Tibial nerve (tissue), 4 donors: ENCODE measurements at regions not wholly inside any gene's neighbourhood (a gene's known extent, or its start where the extent isn't known, plus 50 kb on each side); places are given as distances from the start of the nearest gene placed in this dataset.

Experiments used
- DNase-seq, 2 donors: peaks; one replicate each; pipeline ENCODE4 v3.0.0-alpha.2; 2019; ENCODE audit warnings: low spot score in 2 of 2
- H3K27ac ChIP-seq, 4 donors: fragments of 200-600 bp; sonication (generic) in 3 of 4; one replicate each; pipeline ENCODE4 v1.5.1; 2017 to 2019; ENCODE audit warnings: mild to moderate bottlenecking in 1 of 4
- H3K27me3 ChIP-seq, 2 donors: fragments of 200-600 bp; sonication (generic) in 1 of 2; one replicate each; pipeline versions ENCODE4 v1.5.1 to v1.6.0; 2017 to 2019
- H3K36me3 ChIP-seq, 3 donors: fragments of 200-600 bp; sonication (generic); one replicate each; pipeline ENCODE4 v1.5.1; 2018 to 2019
- H3K4me1 ChIP-seq, 4 donors: fragments of 200-600 bp; sonication (generic) in 3 of 4; one replicate each; pipeline ENCODE4 v1.5.1; 2017 to 2019
- H3K4me3 ChIP-seq, 4 donors: fragments of 200-600 bp; sonication (generic) in 3 of 4; one replicate each; pipeline ENCODE4 v1.5.1; 2017 to 2019; ENCODE audit warnings: mild to moderate bottlenecking in 1 of 4, moderate library complexity in 1 of 4
- H3K9me3 ChIP-seq, 4 donors: fragments of 200-600 bp; sonication (generic) in 3 of 4; one replicate each; pipeline ENCODE4 v1.5.1; 2017 to 2019
- EP300 ChIP-seq, 2 donors: sonication (generic); formaldehyde crosslinking; IDR thresholded peaks; one replicate each; pipeline ENCODE4 v1.6.1; 2017; ENCODE audit warnings: antibody characterized with exemption in 2 of 2, mild to moderate bottlenecking in 1 of 2
- POLR2A ChIP-seq, 2 donors: fragments of 450-650 bp; IDR thresholded peaks; one replicate each; pipeline ENCODE4 v1.6.1; 2017; ENCODE audit warnings: antibody characterized with exemption in 2 of 2, mild to moderate bottlenecking in 2 of 2, moderate library complexity in 2 of 2
- WGBS, 2 donors: methylation state at CpG; one replicate each; pipeline ENCODE4 v1.1.5; 2018; 5-methylcytosine and 5-hydroxymethylcytosine counted together
- TF ChIP-seq, protein P1 (sequence below), 5 experiments: fragments of 200-600 bp in 3 of 5; fragments of 450-650 bp in 2 of 5; sonication (generic) in 3 of 5; IDR thresholded peaks; one replicate each; pipeline ENCODE4 v1.5.1; 2016 to 2019; ENCODE audit warnings: antibody characterized with exemption in 5 of 5, mild to moderate bottlenecking in 3 of 5, moderate library complexity in 2 of 5

DNA sequence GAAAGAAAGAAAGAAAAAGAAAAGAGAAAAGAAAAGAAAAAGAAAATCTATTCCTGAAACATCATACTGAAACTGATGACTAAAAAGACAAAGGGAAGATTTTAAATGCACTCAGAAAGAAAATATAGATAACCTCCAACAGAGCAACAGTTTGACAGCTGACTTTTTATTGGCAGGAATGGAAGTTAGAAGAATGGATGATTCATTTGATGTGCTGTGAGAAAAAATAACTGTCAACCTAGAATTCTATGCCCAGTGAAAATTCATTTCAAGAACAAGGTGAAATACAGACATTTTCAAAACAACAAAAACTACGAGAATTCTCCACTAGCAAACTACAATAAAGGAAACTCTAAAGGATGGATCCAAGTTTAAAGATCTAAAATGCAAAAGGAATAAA is 50.5 kb upstream of the HSPA12A start:
- H3K27ac ChIP-seq = no peak overlapping the region
- 78 to 83% methylated on average over 1 of the region's 1 CpG for WGBS, 2 donors
- DNase-seq = no peak
- no peaks in the 10 kb centered on the region for H3K9me3 ChIP-seq
- TF ChIP-seq POLR2A (IDR thresholded peaks at IDR 0.05) = no peak
- no peak overlapping the region for H3K4me3 ChIP-seq
- H3K4me1 ChIP-seq = peaks cover 0 to 7% (median 2%) of the 10 kb centered on the region in 4 donors
- peaks cover 0 to 5% of the 10 kb centered on the region in 2 donors for H3K27me3 ChIP-seq
- no peaks in the 10 kb centered on the region for H3K36me3 ChIP-seq

DNA sequence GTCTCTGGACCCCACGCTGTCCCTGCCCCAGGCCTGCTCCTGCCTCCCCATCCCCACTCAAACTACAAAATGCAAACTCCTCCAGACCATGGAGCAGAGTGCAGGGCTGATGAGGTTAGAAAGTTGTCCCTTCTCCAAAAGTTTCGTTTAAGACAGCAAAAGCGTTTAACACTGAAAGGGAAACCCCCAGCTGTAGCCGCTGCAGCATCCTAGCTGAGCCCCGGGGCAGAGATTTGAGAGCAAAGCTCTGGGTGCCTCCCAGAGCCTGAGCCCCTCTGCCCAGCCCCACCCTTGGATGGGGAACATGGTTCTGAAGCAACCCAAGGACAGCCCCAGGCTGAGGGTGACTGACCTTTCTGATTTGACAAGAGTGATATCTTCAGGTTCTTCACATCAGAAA is 52.8 kb upstream of the ENO4 start:
- 66 to 67% methylated on average over 5 of the region's 5 CpGs for WGBS, 2 donors
- TF ChIP-seq EP300 (IDR thresholded peaks at IDR 0.05) (no peak), POLR2A (IDR thresholded peaks at IDR 0.05) (no peak)
- TF ChIP-seq, protein P1, sequence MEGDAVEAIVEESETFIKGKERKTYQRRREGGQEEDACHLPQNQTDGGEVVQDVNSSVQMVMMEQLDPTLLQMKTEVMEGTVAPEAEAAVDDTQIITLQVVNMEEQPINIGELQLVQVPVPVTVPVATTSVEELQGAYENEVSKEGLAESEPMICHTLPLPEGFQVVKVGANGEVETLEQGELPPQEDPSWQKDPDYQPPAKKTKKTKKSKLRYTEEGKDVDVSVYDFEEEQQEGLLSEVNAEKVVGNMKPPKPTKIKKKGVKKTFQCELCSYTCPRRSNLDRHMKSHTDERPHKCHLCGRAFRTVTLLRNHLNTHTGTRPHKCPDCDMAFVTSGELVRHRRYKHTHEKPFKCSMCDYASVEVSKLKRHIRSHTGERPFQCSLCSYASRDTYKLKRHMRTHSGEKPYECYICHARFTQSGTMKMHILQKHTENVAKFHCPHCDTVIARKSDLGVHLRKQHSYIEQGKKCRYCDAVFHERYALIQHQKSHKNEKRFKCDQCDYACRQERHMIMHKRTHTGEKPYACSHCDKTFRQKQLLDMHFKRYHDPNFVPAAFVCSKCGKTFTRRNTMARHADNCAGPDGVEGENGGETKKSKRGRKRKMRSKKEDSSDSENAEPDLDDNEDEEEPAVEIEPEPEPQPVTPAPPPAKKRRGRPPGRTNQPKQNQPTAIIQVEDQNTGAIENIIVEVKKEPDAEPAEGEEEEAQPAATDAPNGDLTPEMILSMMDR (IDR thresholded peaks at IDR 0.05) = no peak
- H3K27ac ChIP-seq = no peak overlapping the region
- H3K27me3 ChIP-seq = peaks cover 0 to 5% of the 10 kb centered on the region in 2 donors
- no peak overlapping the region for H3K4me3 ChIP-seq
- H3K9me3 ChIP-seq = no peaks in the 10 kb centered on the region
- H3K4me1 ChIP-seq = no peaks in the 10 kb centered on the region
- no peak for DNase-seq
- no peaks in the 10 kb centered on the region for H3K36me3 ChIP-seq

DNA sequence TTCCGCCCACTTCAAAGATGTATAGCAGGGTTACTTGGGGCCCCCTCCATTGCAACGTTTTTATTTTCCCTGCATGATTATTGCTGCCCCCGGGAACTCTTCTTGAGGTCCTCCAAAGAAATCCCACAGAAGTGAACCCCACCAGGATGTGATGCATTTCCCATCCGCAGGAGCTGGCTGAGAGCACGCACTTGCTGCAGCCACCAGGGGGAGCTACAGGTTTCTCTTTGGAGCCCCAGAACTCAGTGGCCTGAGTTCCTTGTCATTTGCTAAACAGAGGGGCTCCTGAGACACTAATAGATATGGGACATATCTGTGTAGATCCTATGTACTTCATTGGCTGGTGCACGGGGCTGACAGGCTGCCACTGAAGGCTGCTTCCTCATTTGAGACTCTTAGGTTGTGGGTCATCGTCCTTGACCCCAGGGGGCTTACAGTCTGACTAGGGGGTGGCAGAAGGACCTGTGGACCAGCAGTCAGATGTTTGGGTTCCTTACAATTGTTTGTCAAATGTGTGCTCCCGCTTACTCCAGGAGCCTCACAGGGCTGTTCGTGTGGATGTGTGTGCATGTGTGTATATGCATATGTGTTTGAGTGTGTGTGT is 52.3 kb upstream of the ENO4 start:
- no peaks in the 10 kb centered on the region for H3K4me1 ChIP-seq
- H3K9me3 ChIP-seq = no peaks in the 10 kb centered on the region
- WGBS, 2 donors = 28 to 32% methylated on average over 8 to 9 of the region's 9 CpGs
- no peak overlapping the region for H3K4me3 ChIP-seq
- peak; percentile 30 to 70 for DNase-seq
- H3K27me3 ChIP-seq = peaks cover 0 to 5% of the 10 kb centered on the region in 2 donors
- no peaks in the 10 kb centered on the region for H3K36me3 ChIP-seq
- TF ChIP-seq EP300 (IDR thresholded peaks at IDR 0.05) (no peak), POLR2A (IDR thresholded peaks at IDR 0.05) (no peak)
- TF ChIP-seq, protein P1 (IDR thresholded peaks at IDR 0.05) = peak; percentile 83 to 91 (median 85)
- no peak overlapping the region for H3K27ac ChIP-seq

DNA sequence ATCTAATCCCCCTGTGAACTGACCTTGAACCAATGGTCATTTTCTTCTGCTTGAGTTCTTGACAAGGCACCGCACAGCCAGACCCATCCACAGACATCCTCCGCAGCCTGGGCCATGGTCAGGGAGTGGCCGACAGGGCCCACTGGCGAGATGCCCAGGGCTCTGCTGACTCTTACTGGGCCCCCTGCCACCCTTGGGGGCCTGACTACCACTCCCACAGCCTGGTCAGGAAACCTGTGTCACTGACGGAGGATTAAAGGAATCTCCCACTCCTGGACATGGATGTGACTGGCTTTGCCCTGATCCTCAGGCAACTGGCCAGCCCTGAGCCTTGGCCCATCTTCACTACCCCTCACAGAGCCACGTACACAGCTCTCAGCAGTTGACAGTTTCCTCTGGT is 50.4 kb upstream of the ENO4 start:
- Histone ChIP-seq H3K36me3 (no peaks in the 10 kb centered on the region), H3K4me3 (no peak overlapping the region), H3K27me3 (peaks cover 0 to 7% of the 10 kb centered on the region in 2 donors), H3K9me3 (no peaks in the 10 kb centered on the region), H3K4me1 (peaks cover 0 to 11% (median 0%) of the 10 kb centered on the region in 4 donors), H3K27ac (peak overlapping the region in 1 of 4 donors; percentile 47)
- 76 to 77% methylated on average over 6 of the region's 6 CpGs for WGBS, 2 donors
- no peak for DNase-seq
- TF ChIP-seq EP300 (IDR thresholded peaks at IDR 0.05) = no peak
- TF ChIP-seq, protein P1 (IDR thresholded peaks at IDR 0.05) = no peak
- no peak for TF ChIP-seq POLR2A (IDR thresholded peaks at IDR 0.05)
